Liver (tissue), 8 donors: ENCODE measurements at regions not wholly inside any gene's neighbourhood (a gene's known extent, or its start where the extent isn't known, plus 50 kb on each side); places are given as distances from the start of the nearest gene placed in this dataset.

Experiments
- DNase-seq: peaks from one replicate; pipeline ENCODE4 v3.0.0-alpha.2; 2017; ENCODE audit warnings: low spot score
- H3K27ac ChIP-seq, 2 donors: one replicate each; pipeline ENCODE4 v1.7.0; 2013; ENCODE audit warnings: inconsistent platforms in 2 of 2, low read length in 2 of 2, control low read depth in 1 of 2, low read depth in 1 of 2, mild to moderate bottlenecking in 1 of 2
- H3K27me3 ChIP-seq, 4 donors: one replicate each; pipeline versions ENCODE4 v1.6.1 to v1.7.0; 2013; ENCODE audit warnings: low read length in 3 of 4, inconsistent platforms in 1 of 4, mild to moderate bottlenecking in 1 of 4, moderate library complexity in 1 of 4; ENCODE audit not compliant: control insufficient read depth in 4 of 4, insufficient read depth in 4 of 4
- H3K36me3 ChIP-seq, 4 donors: one replicate each; pipeline versions ENCODE4 v1.6.1 to v1.7.0; 2013; ENCODE audit warnings: low read length in 3 of 4, mild to moderate bottlenecking in 3 of 4, low read depth in 1 of 4, moderate library complexity in 1 of 4; ENCODE audit not compliant: control insufficient read depth in 4 of 4, insufficient read depth in 3 of 4
- H3K4me1 ChIP-seq, 4 donors: one replicate each; pipeline versions ENCODE4 v1.6.1 to v1.7.0; 2013; ENCODE audit warnings: low read length in 3 of 4, mild to moderate bottlenecking in 3 of 4, moderate library complexity in 1 of 4; ENCODE audit not compliant: control insufficient read depth in 4 of 4, insufficient read depth in 4 of 4
- H3K4me3 ChIP-seq, 3 donors: one replicate each; pipeline versions ENCODE4 v1.6.1 to v1.7.0; 2013; ENCODE audit warnings: low read length in 3 of 3, control low read depth in 1 of 3, low read depth in 1 of 3, mild to moderate bottlenecking in 1 of 3
- H3K9ac ChIP-seq, 2 donors: one replicate each; pipeline ENCODE4 v1.7.0; 2013; ENCODE audit warnings: low read length in 2 of 2, mild to moderate bottlenecking in 2 of 2, moderate library complexity in 2 of 2, control low read depth in 1 of 2, low read depth in 1 of 2
- H3K9me3 ChIP-seq, 4 donors: one replicate each; pipeline versions ENCODE4 v1.6.1 to v1.7.0; 2013; ENCODE audit warnings: low read length in 3 of 4; ENCODE audit not compliant: control insufficient read depth in 4 of 4
- EGR1 ChIP-seq, 2 donors: IDR thresholded peaks; 2 replicates each; pipeline ENCODE4 v1.6.1; 2016 to 2018; ENCODE audit warnings: antibody characterized with exemption in 2 of 2, low read depth in 2 of 2
- FOXA1 ChIP-seq: IDR thresholded peaks from 2 replicates; pipeline ENCODE4 v1.6.1; 2016; ENCODE audit warnings: antibody characterized with exemption
- FOXA2 ChIP-seq: IDR thresholded peaks from 2 replicates; pipeline ENCODE4 v1.6.1; 2016; ENCODE audit warnings: antibody characterized with exemption
- GABPA ChIP-seq, 2 donors: IDR thresholded peaks in 1 of 2; conservative IDR thresholded peaks in 1 of 2; 2 replicates each; pipeline ENCODE4 v1.6.1; 2016; ENCODE audit warnings: antibody characterized with exemption in 2 of 2, mild to moderate bottlenecking in 1 of 2, moderate library complexity in 1 of 2
- HNF4A ChIP-seq, 2 donors: conservative IDR thresholded peaks; 2 replicates each; pipeline ENCODE4 v1.6.1; 2016; ENCODE audit warnings: antibody characterized with exemption in 2 of 2, mild to moderate bottlenecking in 2 of 2
- JUND ChIP-seq, 2 donors: IDR thresholded peaks; 2 replicates each; pipeline ENCODE4 v1.6.1; 2016; ENCODE audit warnings: antibody characterized with exemption in 2 of 2
- NR2F2 ChIP-seq: IDR thresholded peaks from 2 replicates; pipeline ENCODE4 v1.6.1; 2016; ENCODE audit warnings: antibody characterized with exemption
- RXRA ChIP-seq, 2 donors: IDR thresholded peaks; 2 replicates each; pipeline ENCODE4 v1.6.1; 2017 to 2018; ENCODE audit warnings: antibody characterized with exemption in 2 of 2, mild to moderate bottlenecking in 1 of 2
- SP1 ChIP-seq: IDR thresholded peaks from 2 replicates; pipeline ENCODE4 v1.6.1; 2018; ENCODE audit warnings: antibody characterized with exemption, mild to moderate bottlenecking
- TAF1 ChIP-seq: conservative IDR thresholded peaks from 2 replicates; pipeline ENCODE4 v1.6.1; 2016; ENCODE audit warnings: antibody characterized with exemption, mild to moderate bottlenecking
- ZBTB33 ChIP-seq: IDR thresholded peaks from 2 replicates; pipeline ENCODE4 v1.6.1; 2016; ENCODE audit warnings: antibody characterized with exemption
- WGBS: extraction: QIAGEN DNeasy Blood & Tissue Kit; methylation state at CpG from one replicate; pipeline ENCODE4 v1.1.7; 2013; 5-methylcytosine and 5-hydroxymethylcytosine counted together
- TF ChIP-seq, protein P1 (sequence below): IDR thresholded peaks from 2 replicates; pipeline ENCODE4 v1.6.1; 2016; ENCODE audit warnings: antibody characterized with exemption, mild to moderate bottlenecking
- TF ChIP-seq, protein P2 (sequence below): fragments of 150-350 bp; IDR thresholded peaks from 2 replicates; pipeline ENCODE4 v1.5.1; 2017; ENCODE audit warnings: improper control_type of control experiment, low read depth, low read length; ENCODE audit not compliant: missing input control
- donor health status: healthy.
- donor health status: healthy.
- donor health status: healthy.
- donor health status: healthy.
- donor health status: healthy.

- TF ChIP-seq, protein P1, sequence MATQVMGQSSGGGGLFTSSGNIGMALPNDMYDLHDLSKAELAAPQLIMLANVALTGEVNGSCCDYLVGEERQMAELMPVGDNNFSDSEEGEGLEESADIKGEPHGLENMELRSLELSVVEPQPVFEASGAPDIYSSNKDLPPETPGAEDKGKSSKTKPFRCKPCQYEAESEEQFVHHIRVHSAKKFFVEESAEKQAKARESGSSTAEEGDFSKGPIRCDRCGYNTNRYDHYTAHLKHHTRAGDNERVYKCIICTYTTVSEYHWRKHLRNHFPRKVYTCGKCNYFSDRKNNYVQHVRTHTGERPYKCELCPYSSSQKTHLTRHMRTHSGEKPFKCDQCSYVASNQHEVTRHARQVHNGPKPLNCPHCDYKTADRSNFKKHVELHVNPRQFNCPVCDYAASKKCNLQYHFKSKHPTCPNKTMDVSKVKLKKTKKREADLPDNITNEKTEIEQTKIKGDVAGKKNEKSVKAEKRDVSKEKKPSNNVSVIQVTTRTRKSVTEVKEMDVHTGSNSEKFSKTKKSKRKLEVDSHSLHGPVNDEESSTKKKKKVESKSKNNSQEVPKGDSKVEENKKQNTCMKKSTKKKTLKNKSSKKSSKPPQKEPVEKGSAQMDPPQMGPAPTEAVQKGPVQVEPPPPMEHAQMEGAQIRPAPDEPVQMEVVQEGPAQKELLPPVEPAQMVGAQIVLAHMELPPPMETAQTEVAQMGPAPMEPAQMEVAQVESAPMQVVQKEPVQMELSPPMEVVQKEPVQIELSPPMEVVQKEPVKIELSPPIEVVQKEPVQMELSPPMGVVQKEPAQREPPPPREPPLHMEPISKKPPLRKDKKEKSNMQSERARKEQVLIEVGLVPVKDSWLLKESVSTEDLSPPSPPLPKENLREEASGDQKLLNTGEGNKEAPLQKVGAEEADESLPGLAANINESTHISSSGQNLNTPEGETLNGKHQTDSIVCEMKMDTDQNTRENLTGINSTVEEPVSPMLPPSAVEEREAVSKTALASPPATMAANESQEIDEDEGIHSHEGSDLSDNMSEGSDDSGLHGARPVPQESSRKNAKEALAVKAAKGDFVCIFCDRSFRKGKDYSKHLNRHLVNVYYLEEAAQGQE: no peak
Measured at GRCh38 chr13:73945871-73946270, 188.3 kb downstream of the KLF12 start (continued).

DNA sequence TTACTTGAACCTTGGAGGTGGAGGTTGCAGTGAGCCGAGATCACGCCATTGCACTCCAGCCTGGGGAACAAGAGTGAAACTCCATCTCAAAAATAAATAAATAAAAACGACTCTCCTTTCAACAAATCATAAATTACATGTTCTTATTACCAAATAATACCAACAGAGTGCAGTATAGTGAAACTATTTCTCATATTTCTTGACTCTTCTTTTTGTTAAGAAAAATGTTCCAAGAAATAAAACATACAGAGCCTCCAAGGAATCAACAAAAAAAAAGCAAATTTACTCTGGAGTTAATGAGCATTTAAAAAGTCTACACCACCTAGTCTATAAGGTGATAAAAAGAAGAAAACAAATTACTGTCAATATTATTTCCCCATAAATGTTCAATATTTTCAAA lies 188.8 kb downstream of the KLF12 start:
- H3K36me3 ChIP-seq: no peaks in the 10 kb centered on the region
- DNase-seq: no peak
- H3K27me3 ChIP-seq: no peaks in the 10 kb centered on the region
- WGBS: 69% methylated on average over 3 of the region's 3 CpGs
- no peaks in the 10 kb centered on the region for H3K9me3 ChIP-seq
- no peak overlapping the region for H3K4me3 ChIP-seq
- TF ChIP-seq ZBTB33: no peak
- no peak for TF ChIP-seq NR2F2
- no peak for TF ChIP-seq TAF1
- no peak for TF ChIP-seq FOXA2
- no peak for TF ChIP-seq SP1
- TF ChIP-seq, protein P1: no peak
- TF ChIP-seq RXRA (IDR thresholded peaks at IDR 0.05): no peak
- TF ChIP-seq, protein P2, sequence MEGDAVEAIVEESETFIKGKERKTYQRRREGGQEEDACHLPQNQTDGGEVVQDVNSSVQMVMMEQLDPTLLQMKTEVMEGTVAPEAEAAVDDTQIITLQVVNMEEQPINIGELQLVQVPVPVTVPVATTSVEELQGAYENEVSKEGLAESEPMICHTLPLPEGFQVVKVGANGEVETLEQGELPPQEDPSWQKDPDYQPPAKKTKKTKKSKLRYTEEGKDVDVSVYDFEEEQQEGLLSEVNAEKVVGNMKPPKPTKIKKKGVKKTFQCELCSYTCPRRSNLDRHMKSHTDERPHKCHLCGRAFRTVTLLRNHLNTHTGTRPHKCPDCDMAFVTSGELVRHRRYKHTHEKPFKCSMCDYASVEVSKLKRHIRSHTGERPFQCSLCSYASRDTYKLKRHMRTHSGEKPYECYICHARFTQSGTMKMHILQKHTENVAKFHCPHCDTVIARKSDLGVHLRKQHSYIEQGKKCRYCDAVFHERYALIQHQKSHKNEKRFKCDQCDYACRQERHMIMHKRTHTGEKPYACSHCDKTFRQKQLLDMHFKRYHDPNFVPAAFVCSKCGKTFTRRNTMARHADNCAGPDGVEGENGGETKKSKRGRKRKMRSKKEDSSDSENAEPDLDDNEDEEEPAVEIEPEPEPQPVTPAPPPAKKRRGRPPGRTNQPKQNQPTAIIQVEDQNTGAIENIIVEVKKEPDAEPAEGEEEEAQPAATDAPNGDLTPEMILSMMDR: no peak
- TF ChIP-seq FOXA1: no peak
- TF ChIP-seq JUND (IDR thresholded peaks at IDR 0.05): no peak
- no peak overlapping the region for H3K27ac ChIP-seq
- peaks cover 0 to 5% (median 2%) of the 10 kb centered on the region in 4 donors for H3K4me1 ChIP-seq
- no peak overlapping the region for H3K9ac ChIP-seq

DNA sequence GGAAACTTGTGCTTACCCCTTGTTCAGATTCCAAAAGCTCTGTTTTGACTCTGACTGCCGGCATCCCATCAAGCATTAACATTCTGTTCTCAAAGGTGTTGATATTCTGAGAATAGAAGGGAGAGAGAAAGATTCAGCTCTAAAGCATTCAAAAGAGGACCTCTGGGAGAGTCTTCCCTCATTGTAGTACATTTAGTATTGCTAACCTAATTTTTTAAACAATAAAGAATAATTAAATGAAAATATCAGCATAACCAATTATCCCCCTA lies 190.3 kb downstream of the KLF12 start:
- H3K36me3 ChIP-seq: no peaks in the 10 kb centered on the region
- H3K4me1 ChIP-seq: peaks cover 0 to 5% (median 2%) of the 10 kb centered on the region in 4 donors

More for the DNA sequence above, 190.3 kb downstream of the KLF12 start:
- H3K9ac ChIP-seq: no peak overlapping the region
- no peaks in the 10 kb centered on the region for H3K9me3 ChIP-seq
- no peak for TF ChIP-seq SP1
- no peak for TF ChIP-seq ZBTB33
- TF ChIP-seq HNF4A (conservative IDR thresholded peaks at IDR 0.05): no peak
- TF ChIP-seq EGR1 (IDR thresholded peaks at IDR 0.05; ENCODE audit: low read depth in 2 of 2): no peak
- TF ChIP-seq TAF1: no peak
- no peak for TF ChIP-seq RXRA (IDR thresholded peaks at IDR 0.05)
- no peak for TF ChIP-seq GABPA (IDR thresholded peaks at IDR 0.05 in 1 of 2, conservative IDR thresholded peaks at IDR 0.05 in 1 of 2)
- no peak for TF ChIP-seq FOXA2
- no peak for DNase-seq
- 88% methylated on average over 1 of the region's 1 CpG for WGBS
- H3K4me3 ChIP-seq: no peak overlapping the region
- H3K27me3 ChIP-seq: no peaks in the 10 kb centered on the region
- no peak overlapping the region for H3K27ac ChIP-seq
